ENCODE measurements at regions not wholly inside any gene's neighbourhood (a gene's known extent, or its start where the extent isn't known, plus 50 kb on each side); places are given as distances from the start of the nearest gene placed in this dataset.

GRCh38 chr6:167767715-167768107 is 59.0 kb upstream of the AFDN start:
- Mint-ChIP-seq H3K27ac (no peak overlapping the region), H3K27me3 (peaks cover 15 to 24% of the 10 kb centered on the region in 2 donors), H3K36me3 (no peaks in the 10 kb centered on the region), H3K9me3 (peaks cover 0 to 5% of the 10 kb centered on the region in 2 donors), H3K4me1 (no peaks in the 10 kb centered on the region), H3K4me3 (no peak overlapping the region)
- DNase-seq = no peak
- no peak for ATAC-seq (replicated peaks)

GRCh38 chr6:167768471-167769215 is 58.1 kb upstream of the AFDN start:
- no peak for ATAC-seq (replicated peaks)

GRCh38 chr6:167769408-167770190 is 57.1 kb upstream of the AFDN start:
- no peaks in the 10 kb centered on the region for H3K4me1 Mint-ChIP-seq
- no peaks in the 10 kb centered on the region for H3K36me3 Mint-ChIP-seq
- ATAC-seq (replicated peaks) (no peak), DNase-seq (no peak)
- H3K9me3 Mint-ChIP-seq = no peaks in the 10 kb centered on the region
- no peak overlapping the region for H3K4me3 Mint-ChIP-seq
- H3K27me3 Mint-ChIP-seq = peaks cover 15 to 22% of the 10 kb centered on the region in 2 donors
- no peak overlapping the region for H3K27ac Mint-ChIP-seq

More at GRCh38 chr6:167768471-167769215, 58.1 kb upstream of the AFDN start:
- no peaks in the 10 kb centered on the region for H3K36me3 Mint-ChIP-seq
- H3K27me3 Mint-ChIP-seq = peaks cover 15 to 22% of the 10 kb centered on the region in 2 donors
- no peak overlapping the region for H3K27ac Mint-ChIP-seq
- H3K9me3 Mint-ChIP-seq = no peaks in the 10 kb centered on the region
- H3K4me1 Mint-ChIP-seq = no peaks in the 10 kb centered on the region
- no peak for DNase-seq
- no peak overlapping the region for H3K4me3 Mint-ChIP-seq

GRCh38 chr6:167770291-167770955 is 56.3 kb upstream of the AFDN start:
- no peaks in the 10 kb centered on the region for H3K9me3 Mint-ChIP-seq
- H3K27ac Mint-ChIP-seq = no peak overlapping the region
- no peaks in the 10 kb centered on the region for H3K4me1 Mint-ChIP-seq
- H3K27me3 Mint-ChIP-seq = peaks cover 15 to 26% of the 10 kb centered on the region in 2 donors
- DNase-seq (no peak), ATAC-seq (replicated peaks) (no peak)
- no peak overlapping the region for H3K4me3 Mint-ChIP-seq
- H3K36me3 Mint-ChIP-seq = no peaks in the 10 kb centered on the region

GRCh38 chr6:167774881-167775280 is 51.8 kb upstream of the AFDN start:
- Mint-ChIP-seq H3K4me3 (no peak overlapping the region), H3K4me1 (no peaks in the 10 kb centered on the region), H3K36me3 (no peaks in the 10 kb centered on the region), H3K9me3 (no peaks in the 10 kb centered on the region), H3K27ac (no peak overlapping the region), H3K27me3 (peaks cover 16 to 27% of the 10 kb centered on the region in 2 donors)
- ATAC-seq (replicated peaks) = no peak
- DNase-seq = no peak

GRCh38 chr6:167776906-167777627 is 49.6 kb upstream of the AFDN start:
- Mint-ChIP-seq H3K27ac (no peak overlapping the region), H3K27me3 (peaks cover 13 to 32% of the 10 kb centered on the region in 2 donors), H3K36me3 (no peaks in the 10 kb centered on the region), H3K9me3 (no peaks in the 10 kb centered on the region), H3K4me1 (no peaks in the 10 kb centered on the region), H3K4me3 (no peak overlapping the region)
- ATAC-seq (replicated peaks) = no peak
- DNase-seq = no peak

Data from stimulated activated naive B cell treated with anti-CD40 and anti-IgM and Interleukin-4, amounts not matched to agents 10 μg/mL and 1 μg/mL and 100 μg/mL, for 72 hours (primary cell).